Parathyroid adenoma (tissue), 2 donors: ENCODE measurements at regions not wholly inside any gene's neighbourhood (a gene's known extent, or its start where the extent isn't known, plus 50 kb on each side); places are given as distances from the start of the nearest gene placed in this dataset.

Source experiments
- H2AFZ ChIP-seq: fragments of 300-600 bp; sonication (generic); one replicate; pipeline ENCODE4 v1.7.0; 2017; ENCODE audit warnings: antibody characterized with exemption, mild to moderate bottlenecking
- H3K27ac ChIP-seq: fragments of 300-600 bp; sonication (generic); one replicate; pipeline ENCODE4 v1.7.0; 2017
- H3K27me3 ChIP-seq: fragments of 300-600 bp; sonication (generic); one replicate; pipeline ENCODE4 v1.7.0; 2017; ENCODE audit warnings: low read length; ENCODE audit not compliant: control insufficient read depth, insufficient read depth
- H3K36me3 ChIP-seq: fragments of 300-600 bp; sonication (generic); one replicate; pipeline ENCODE4 v1.7.0; 2017; ENCODE audit warnings: low read length; ENCODE audit not compliant: control insufficient read depth, insufficient read depth
- H3K4me1 ChIP-seq: fragments of 300-600 bp; sonication (generic); one replicate; pipeline ENCODE4 v1.7.0; 2017; ENCODE audit warnings: control low read depth
- H3K4me2 ChIP-seq: fragments of 300-600 bp; sonication (generic); one replicate; pipeline ENCODE4 v1.7.0; 2017; ENCODE audit warnings: low read length
- H3K4me3 ChIP-seq: fragments of 300-600 bp; sonication (generic); one replicate; pipeline ENCODE4 v1.7.0; 2017; ENCODE audit warnings: low read depth, low read length
- H3K79me2 ChIP-seq: fragments of 300-600 bp; sonication (generic); one replicate; pipeline ENCODE4 v1.7.0; 2017; ENCODE audit warnings: control low read depth
- H3K9ac ChIP-seq: fragments of 300-600 bp; sonication (generic); one replicate; pipeline ENCODE4 v1.7.0; 2017; ENCODE audit warnings: mild to moderate bottlenecking
- H3K9me3 ChIP-seq: fragments of 300-600 bp; sonication (generic); one replicate; pipeline ENCODE4 v1.7.0; 2017; ENCODE audit warnings: low read length; ENCODE audit not compliant: control insufficient read depth
- TF ChIP-seq, protein P1 (sequence below): fragments of 300-600 bp; sonication (generic); IDR thresholded peaks from one replicate; pipeline ENCODE4 v1.7.0; 2017; ENCODE audit warnings: antibody characterized with exemption, mild to moderate bottlenecking
- donor health status: primary hyperparathyroidism.

DNA sequence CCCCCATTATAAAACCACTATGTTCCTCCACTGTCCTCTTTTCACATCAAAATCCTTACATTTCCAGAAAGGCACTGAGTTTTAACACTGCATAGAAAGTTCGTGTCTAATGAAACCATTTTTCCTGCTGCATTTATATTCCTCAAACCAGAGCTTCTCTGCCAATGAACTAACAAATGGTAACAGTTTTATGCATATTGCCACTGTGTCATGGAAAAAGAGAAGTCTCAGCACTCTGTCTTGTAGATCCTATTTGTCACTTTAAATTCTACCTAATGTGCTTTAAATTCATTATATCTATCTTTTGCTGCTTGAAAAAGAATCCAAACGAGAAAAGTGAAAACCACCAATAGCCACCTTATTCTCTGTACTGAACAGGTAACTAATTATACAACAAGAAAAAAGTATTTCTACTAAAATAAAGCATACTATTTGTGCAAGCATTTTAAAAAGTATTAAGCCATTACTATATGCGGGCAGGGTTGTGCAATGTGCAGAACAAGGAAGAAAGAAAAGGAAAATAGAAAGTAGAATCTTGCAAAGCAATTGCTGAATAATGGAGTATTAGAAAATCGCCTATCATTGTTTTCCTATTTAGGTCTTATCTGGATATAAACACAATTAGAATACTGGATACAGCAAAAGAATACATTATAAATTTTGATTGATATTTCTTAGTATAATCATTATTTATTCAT is 328.9 kb downstream of the ZEB2 start:
- TF ChIP-seq, protein P1, sequence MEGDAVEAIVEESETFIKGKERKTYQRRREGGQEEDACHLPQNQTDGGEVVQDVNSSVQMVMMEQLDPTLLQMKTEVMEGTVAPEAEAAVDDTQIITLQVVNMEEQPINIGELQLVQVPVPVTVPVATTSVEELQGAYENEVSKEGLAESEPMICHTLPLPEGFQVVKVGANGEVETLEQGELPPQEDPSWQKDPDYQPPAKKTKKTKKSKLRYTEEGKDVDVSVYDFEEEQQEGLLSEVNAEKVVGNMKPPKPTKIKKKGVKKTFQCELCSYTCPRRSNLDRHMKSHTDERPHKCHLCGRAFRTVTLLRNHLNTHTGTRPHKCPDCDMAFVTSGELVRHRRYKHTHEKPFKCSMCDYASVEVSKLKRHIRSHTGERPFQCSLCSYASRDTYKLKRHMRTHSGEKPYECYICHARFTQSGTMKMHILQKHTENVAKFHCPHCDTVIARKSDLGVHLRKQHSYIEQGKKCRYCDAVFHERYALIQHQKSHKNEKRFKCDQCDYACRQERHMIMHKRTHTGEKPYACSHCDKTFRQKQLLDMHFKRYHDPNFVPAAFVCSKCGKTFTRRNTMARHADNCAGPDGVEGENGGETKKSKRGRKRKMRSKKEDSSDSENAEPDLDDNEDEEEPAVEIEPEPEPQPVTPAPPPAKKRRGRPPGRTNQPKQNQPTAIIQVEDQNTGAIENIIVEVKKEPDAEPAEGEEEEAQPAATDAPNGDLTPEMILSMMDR = no peak
- H2AFZ ChIP-seq = no peak overlapping the region
- no peak overlapping the region for H3K4me3 ChIP-seq
- H3K79me2 ChIP-seq = no peaks in the 10 kb centered on the region
- no peaks in the 10 kb centered on the region for H3K27me3 ChIP-seq
- no peaks in the 10 kb centered on the region for H3K4me1 ChIP-seq
- no peak overlapping the region for H3K9ac ChIP-seq
- no peak overlapping the region for H3K4me2 ChIP-seq
- no peak overlapping the region for H3K27ac ChIP-seq
- H3K36me3 ChIP-seq = no peaks in the 10 kb centered on the region
- H3K9me3 ChIP-seq = no peaks in the 10 kb centered on the region

DNA sequence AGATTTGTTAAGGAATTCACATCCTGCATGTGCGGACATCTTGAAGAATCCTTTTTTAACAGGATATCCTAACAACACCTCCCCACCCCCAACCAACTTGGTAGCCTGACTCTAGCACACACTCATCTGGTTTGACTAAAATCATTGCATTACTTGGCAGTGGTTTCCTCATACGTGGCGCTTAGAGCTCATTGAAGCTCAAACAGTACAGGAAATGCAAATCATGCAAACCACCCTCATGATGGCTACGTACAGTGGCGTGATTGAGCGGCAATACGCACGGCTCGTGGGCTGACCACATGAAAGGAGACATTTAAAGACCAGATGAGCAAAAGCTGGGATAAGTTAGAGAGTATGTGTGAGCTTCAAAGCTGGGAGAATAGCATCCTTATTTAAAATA is 336.2 kb downstream of the ZEB2 start:
- Histone ChIP-seq H3K4me1 (no peaks in the 10 kb centered on the region), H3K79me2 (no peaks in the 10 kb centered on the region), H3K27ac (no peak overlapping the region), H3K9ac (no peak overlapping the region), H3K4me3 (no peak overlapping the region), H3K9me3 (no peaks in the 10 kb centered on the region), H3K4me2 (no peak overlapping the region), H3K36me3 (no peaks in the 10 kb centered on the region), H3K27me3 (no peaks in the 10 kb centered on the region), H2AFZ (no peak overlapping the region)
- TF ChIP-seq, protein P1 = no peak

GRCh38 chr2:144181001-144181400 is 338.9 kb downstream of the ZEB2 start:
- no peak overlapping the region for H3K27ac ChIP-seq
- H3K36me3 ChIP-seq = no peaks in the 10 kb centered on the region
- no peak overlapping the region for H2AFZ ChIP-seq
- no peak overlapping the region for H3K4me3 ChIP-seq
- no peak overlapping the region for H3K9ac ChIP-seq
- no peaks in the 10 kb centered on the region for H3K4me1 ChIP-seq
- no peaks in the 10 kb centered on the region for H3K79me2 ChIP-seq
- no peaks in the 10 kb centered on the region for H3K9me3 ChIP-seq
- TF ChIP-seq, protein P1 = no peak
- no peak overlapping the region for H3K4me2 ChIP-seq
- no peaks in the 10 kb centered on the region for H3K27me3 ChIP-seq

GRCh38 chr2:144180131-144180530 is 339.8 kb downstream of the ZEB2 start:
- no peak overlapping the region for H3K27ac ChIP-seq
- no peak overlapping the region for H3K9ac ChIP-seq
- no peaks in the 10 kb centered on the region for H3K79me2 ChIP-seq
- H3K9me3 ChIP-seq = no peaks in the 10 kb centered on the region
- no peak overlapping the region for H3K4me3 ChIP-seq
- H3K4me2 ChIP-seq = no peak overlapping the region
- H3K36me3 ChIP-seq = no peaks in the 10 kb centered on the region
- H2AFZ ChIP-seq = no peak overlapping the region
- no peaks in the 10 kb centered on the region for H3K27me3 ChIP-seq
- H3K4me1 ChIP-seq = no peaks in the 10 kb centered on the region
- TF ChIP-seq, protein P1 = no peak

DNA sequence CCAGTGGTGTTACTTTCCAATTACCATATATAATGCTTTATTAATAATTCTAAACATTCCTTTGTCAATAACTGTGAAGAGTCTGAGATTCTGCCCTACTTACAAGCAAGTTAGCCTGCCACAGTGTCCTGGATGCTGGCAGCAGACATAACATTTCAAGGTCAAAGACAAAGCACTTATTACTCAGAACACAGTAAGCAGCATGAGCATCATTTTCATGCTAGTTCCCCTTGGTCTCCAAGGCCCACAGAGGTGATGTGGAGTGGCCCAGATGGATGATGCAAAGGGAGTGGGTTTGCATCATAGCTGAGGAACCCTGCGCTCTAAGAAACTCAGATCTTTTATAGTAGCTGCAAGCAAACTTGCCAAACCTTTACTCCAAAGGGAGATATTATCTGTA is 349.7 kb downstream of the ZEB2 start:
- no peak overlapping the region for H2AFZ ChIP-seq
- TF ChIP-seq, protein P1 = no peak
- no peak overlapping the region for H3K4me2 ChIP-seq
- H3K4me1 ChIP-seq = peaks cover 4% of the 10 kb centered on the region
- no peaks in the 10 kb centered on the region for H3K36me3 ChIP-seq
- H3K4me3 ChIP-seq = no peak overlapping the region
- no peak overlapping the region for H3K27ac ChIP-seq
- no peak overlapping the region for H3K9ac ChIP-seq
- no peaks in the 10 kb centered on the region for H3K79me2 ChIP-seq
- H3K27me3 ChIP-seq = no peaks in the 10 kb centered on the region
- no peaks in the 10 kb centered on the region for H3K9me3 ChIP-seq
